Transverse colon (tissue), 3 donors: ENCODE measurements at regions not wholly inside any gene's neighbourhood (a gene's known extent, or its start where the extent isn't known, plus 50 kb on each side); places are given as distances from the start of the nearest gene placed in this dataset.

ENCODE experiments used
- CTCF ChIP-seq, 5 experiments: fragments of 200-600 bp in 3 of 5; fragments of 450-650 bp in 2 of 5; sonication (generic) in 3 of 5; IDR thresholded peaks; 1 replicate in 2 of 5; 2 replicates in 3 of 5; pipeline ENCODE4 v1.5.1; 2016 to 2017; ENCODE audit warnings: antibody characterized with exemption in 5 of 5, inconsistent platforms in 3 of 5, mild to moderate bottlenecking in 2 of 5, moderate library complexity in 1 of 5
- EP300 ChIP-seq: sonication (generic); formaldehyde crosslinking; IDR thresholded peaks from one replicate; pipeline ENCODE4 v1.6.1; 2017; ENCODE audit warnings: antibody characterized with exemption, low read depth
- POLR2A ChIP-seq: fragments of 450-650 bp; IDR thresholded peaks from one replicate; pipeline ENCODE4 v1.6.1; 2016; ENCODE audit warnings: antibody characterized with exemption, mild to moderate bottlenecking, moderate library complexity

DNA sequence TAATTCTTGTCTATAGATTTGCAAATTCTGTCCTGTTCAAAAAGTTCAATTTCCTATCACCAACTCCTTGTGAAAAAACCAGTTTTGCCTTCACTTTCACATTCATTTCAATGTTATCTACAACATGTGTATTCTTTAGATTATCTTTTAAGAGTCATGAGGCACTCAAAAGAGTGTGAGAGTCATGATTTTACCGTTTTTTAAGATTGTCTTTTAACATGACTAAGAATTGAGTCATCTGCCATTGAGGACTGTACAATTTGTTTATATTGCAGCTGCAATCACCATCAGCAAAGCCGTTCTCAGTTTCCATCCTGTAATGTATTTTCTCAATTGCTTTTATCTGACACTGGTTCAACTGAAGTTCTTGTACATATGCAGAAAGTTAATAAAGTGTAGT is 275.8 kb downstream of the LNPK start:
- TF ChIP-seq CTCF (IDR thresholded peaks at IDR 0.05) (no peak), POLR2A (no peak), EP300 (no peak)
